ENCODE measurements at regions not wholly inside any gene's neighbourhood (a gene's known extent, or its start where the extent isn't known, plus 50 kb on each side); places are given as distances from the start of the nearest gene placed in this dataset.

- H3K79me1 ChIP-seq (ENCODE audit: insufficient read depth, low read depth, low read length, poor library complexity, severe bottlenecking) = no peaks in the 10 kb centered on the region
- no peak overlapping the region for H3K27ac Mint-ChIP-seq
Observed at GRCh38 chrX:130974323-130974722, 71.3 kb upstream of the ENOX2 start.

More at GRCh38 chrX:130974323-130974722, 71.3 kb upstream of the ENOX2 start:
- H4K20me1 ChIP-seq (ENCODE audit: control insufficient read depth, insufficient read depth, insufficient read length) = no peaks in the 10 kb centered on the region
- Mint-ChIP-seq H3K4me3 (no peak overlapping the region), H3K36me3 (ENCODE audit: insufficient read depth in 1 of 3, low read depth in 3 of 3) (no peaks in the 10 kb centered on the region), H3K4me1 (peaks cover 8 to 10% of the 10 kb centered on the region in 2 experiments), H3K27me3 (ENCODE audit: low read depth) (peaks cover 16% of the 10 kb centered on the region), H3K9me3 (no peaks in the 10 kb centered on the region)
- no peak overlapping the region for H4K91ac ChIP-seq (ENCODE audit: insufficient read length, low read depth, low read length)
- no peak overlapping the region for H3K4me2 ChIP-seq (ENCODE audit: insufficient read depth, insufficient read length, low read length)
- no peak for DNase-seq
- no peak overlapping the region for H2AFZ ChIP-seq (ENCODE audit: low read length)
- H3K18ac ChIP-seq (ENCODE audit: insufficient read length, low read depth, low read length) = no peak overlapping the region
- H3K9ac ChIP-seq (ENCODE audit: extremely low read depth, insufficient read length, low read length) = no peak overlapping the region
- H3K23me2 ChIP-seq (ENCODE audit: insufficient read length, low read depth, low read length, poor library complexity, severe bottlenecking) = no peaks in the 10 kb centered on the region
- H2BK12ac ChIP-seq (ENCODE audit: insufficient read length, low read depth, low read length) = no peak overlapping the region
- no peak for TF ChIP-seq CTCF (conservative IDR thresholded peaks at IDR 0.05)
- no peak overlapping the region for H3K27ac ChIP-seq (ENCODE audit: insufficient read length, low read depth, low read length)
- H3K79me2 ChIP-seq (ENCODE audit: insufficient read depth, low read length) = no peaks in the 10 kb centered on the region
- H3K23ac ChIP-seq (ENCODE audit: insufficient read length, low read depth, low read length) = no peak overlapping the region
- H3K4ac ChIP-seq (ENCODE audit: low read depth, low read length) = no peak overlapping the region
- no peak overlapping the region for H2BK5ac ChIP-seq (ENCODE audit: insufficient read length, low read length)
- H3T11ph ChIP-seq (ENCODE audit: low read length) = no peak overlapping the region
- no peak overlapping the region for H3K14ac ChIP-seq (ENCODE audit: insufficient read depth, low read length)
- H3K27me3 ChIP-seq (ENCODE audit: insufficient read depth, low read length) = no peaks in the 10 kb centered on the region
- H2BK15ac ChIP-seq (ENCODE audit: low read depth, low read length) = no peak overlapping the region
- H4K5ac ChIP-seq (ENCODE audit: insufficient read length, low read depth, low read length) = no peak overlapping the region
- H2AK5ac ChIP-seq (ENCODE audit: insufficient read length, low read length) = no peak overlapping the region
- no peak overlapping the region for H4K8ac ChIP-seq (replicated peaks; ENCODE audit: insufficient read length, low read depth, low read length)
- WGBS (ENCODE audit: extremely low coverage, insufficient read length, low lambda C conversion rate) = no CpG with 5 or more reads among the region's 1 CpG
- H3K9me3 ChIP-seq (ENCODE audit: control insufficient read depth, low read depth, low read length) = no peaks in the 10 kb centered on the region
- no peak overlapping the region for H3K56ac ChIP-seq (ENCODE audit: insufficient read length, low read depth, low read length)
- no peaks in the 10 kb centered on the region for H3K4me1 ChIP-seq (ENCODE audit: insufficient read depth, low read length)
- H2BK20ac ChIP-seq (ENCODE audit: low read depth, low read length, poor library complexity, severe bottlenecking) = no peak overlapping the region
- no peak overlapping the region for H2BK120ac ChIP-seq (ENCODE audit: low read depth, low read length, poor library complexity, severe bottlenecking)

Measured in H9 (cell line).